SK-N-SH treated with all-trans-retinoic acid at 6 μM for 48 hours (cell line): ENCODE measurements at regions not wholly inside any gene's neighbourhood (a gene's known extent, or its start where the extent isn't known, plus 50 kb on each side); places are given as distances from the start of the nearest gene placed in this dataset.

ENCODE experiments used
- OSR1 ChIP-seq: fragments of 250-450 bp; sonication (Bioruptor Pico); IDR thresholded peaks from 2 replicates; pipeline ENCODE4 v1.8.0; 2022; ENCODE audit warnings: moderate library complexity, mild to moderate bottlenecking, inconsistent platforms
- PPARA ChIP-seq: fragments of 250-450 bp; sonication (Bioruptor Pico); IDR thresholded peaks from 2 replicates; pipeline ENCODE4 v1.5.0; 2020; ENCODE audit warnings: mild to moderate bottlenecking, borderline replicate concordance
- ZFP30 ChIP-seq: fragments of 450-650 bp; formaldehyde crosslinking; IDR thresholded peaks from 2 replicates; pipeline ENCODE4 v1.5.0; 2022; ENCODE audit warnings: mild to moderate bottlenecking, moderate library complexity
- ZNF565 ChIP-seq: fragments of 450-650 bp; formaldehyde crosslinking; conservative IDR thresholded peaks from 2 replicates; pipeline ENCODE4 v1.5.0; 2020; ENCODE audit warnings: low read depth, mild to moderate bottlenecking, moderate library complexity

DNA sequence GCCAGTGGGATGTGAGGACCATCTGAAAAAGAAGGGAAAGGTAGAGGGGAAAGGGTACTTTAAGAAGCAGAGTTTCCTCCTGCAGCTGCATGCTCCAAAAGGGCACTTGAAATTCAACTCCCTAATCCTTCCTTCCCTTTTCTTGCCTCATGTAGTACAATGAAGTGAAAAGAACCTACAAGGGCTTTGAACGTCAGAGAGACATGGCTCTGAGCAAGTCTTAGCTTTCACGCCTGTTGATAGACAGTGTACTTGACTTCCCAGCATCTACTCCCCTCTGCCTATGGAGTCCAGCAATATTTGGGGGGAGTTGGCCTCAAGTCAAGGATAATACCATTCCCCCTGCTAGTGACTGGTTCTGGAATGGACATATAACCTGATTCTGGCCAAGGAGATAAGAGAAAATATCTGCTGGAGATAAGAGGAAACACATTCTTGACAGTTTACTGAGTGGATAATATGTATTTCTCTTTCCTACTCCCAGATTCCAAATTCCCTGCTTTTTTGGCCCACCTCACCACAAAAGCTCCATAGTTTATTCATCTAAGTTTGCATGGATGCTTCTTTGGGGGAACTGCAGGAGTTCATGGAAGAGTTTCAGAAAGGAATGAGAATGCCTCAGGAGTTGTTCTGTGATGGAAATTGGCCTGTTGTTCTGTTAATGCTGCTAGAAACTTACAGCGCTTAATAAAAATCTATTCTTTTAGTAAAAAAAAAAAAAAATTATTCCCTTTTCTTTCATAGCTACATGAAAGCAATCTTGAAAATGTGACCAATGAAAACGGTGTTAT is 193.0 kb upstream of the TPM1 start:
- TF ChIP-seq OSR1 (CRISPR knock-in tag), result no peak
- no peak for TF ChIP-seq ZFP30 (CRISPR knock-in tag)
- no peak for TF ChIP-seq ZNF565
- no peak for TF ChIP-seq PPARA (CRISPR knock-in tag)
